Hypothalamus (tissue), 51 donors: ENCODE measurements at regions not wholly inside any gene's neighbourhood (a gene's known extent, or its start where the extent isn't known, plus 50 kb on each side); places are given as distances from the start of the nearest gene placed in this dataset.
"Not testable (repeated sequence)": the region's sequence is repeated elsewhere in the genome, so short reads cannot be mapped to it uniquely, and the experiment has no call there.

Experiments used
- DNase-seq, 51 donors: peaks; one replicate each; lab custom pipeline; 2025; lab: John Stamatoyannopoulos, UW

DNA sequence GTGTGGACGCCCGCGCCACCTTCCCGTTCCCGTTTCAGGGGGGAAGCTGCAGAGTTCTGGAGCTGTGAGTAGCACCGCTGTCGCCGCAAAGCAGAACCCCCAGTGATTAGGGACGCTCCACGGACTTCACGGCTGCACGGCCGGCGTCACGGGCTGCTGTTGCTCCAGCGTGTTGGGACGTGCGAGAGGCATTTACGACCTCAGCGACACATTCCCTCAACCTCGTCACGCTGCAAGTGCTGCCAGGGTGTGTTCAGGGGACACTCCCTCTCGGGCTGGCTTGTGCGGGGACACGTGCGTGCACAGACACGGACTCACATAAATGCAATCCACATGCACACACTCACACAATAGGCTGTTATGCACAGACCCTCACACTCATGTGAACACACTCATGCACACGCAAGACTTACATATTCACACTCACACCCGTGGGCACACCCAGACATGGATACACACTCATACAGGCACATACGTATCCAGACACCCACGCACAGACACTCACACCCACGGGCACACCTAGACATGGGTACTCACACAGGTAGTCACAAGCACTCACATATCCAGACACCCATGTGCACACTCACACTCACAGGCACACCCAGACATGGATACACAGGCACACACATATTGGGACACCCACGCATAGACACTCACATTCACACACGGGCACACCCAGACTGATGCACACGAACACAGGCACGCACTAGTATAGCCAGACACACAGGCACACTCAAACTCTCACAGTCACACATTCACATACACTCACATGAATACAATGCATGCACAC is 198.0 kb upstream of the ZNF469 start:
- DNase-seq: not testable (repeated sequence)

DNA sequence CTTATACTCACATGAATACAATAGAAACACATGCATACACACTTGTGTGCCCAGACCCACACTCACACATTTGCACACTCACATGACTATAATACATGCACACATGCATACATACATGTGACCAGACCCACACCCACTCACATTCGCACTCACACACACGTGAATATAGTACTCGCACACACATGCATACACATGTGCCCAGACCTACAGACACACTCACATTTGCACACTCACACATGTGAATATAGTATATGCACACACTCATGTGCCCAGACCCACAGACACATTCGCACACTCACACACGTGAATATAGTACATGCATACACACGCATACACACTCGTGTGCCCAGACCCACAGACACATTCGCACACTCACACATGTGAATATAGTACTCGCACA is 197.4 kb upstream of the ZNF469 start:
- not testable (repeated sequence) for DNase-seq

- DNase-seq: not testable (repeated sequence)
These were observed 196.5 kb upstream of the ZNF469 start for GRCh38 chr16:88185976-88186888.

GRCh38 chr16:88186889-88187870 is 195.6 kb upstream of the ZNF469 start:
- not testable (repeated sequence) for DNase-seq

DNA sequence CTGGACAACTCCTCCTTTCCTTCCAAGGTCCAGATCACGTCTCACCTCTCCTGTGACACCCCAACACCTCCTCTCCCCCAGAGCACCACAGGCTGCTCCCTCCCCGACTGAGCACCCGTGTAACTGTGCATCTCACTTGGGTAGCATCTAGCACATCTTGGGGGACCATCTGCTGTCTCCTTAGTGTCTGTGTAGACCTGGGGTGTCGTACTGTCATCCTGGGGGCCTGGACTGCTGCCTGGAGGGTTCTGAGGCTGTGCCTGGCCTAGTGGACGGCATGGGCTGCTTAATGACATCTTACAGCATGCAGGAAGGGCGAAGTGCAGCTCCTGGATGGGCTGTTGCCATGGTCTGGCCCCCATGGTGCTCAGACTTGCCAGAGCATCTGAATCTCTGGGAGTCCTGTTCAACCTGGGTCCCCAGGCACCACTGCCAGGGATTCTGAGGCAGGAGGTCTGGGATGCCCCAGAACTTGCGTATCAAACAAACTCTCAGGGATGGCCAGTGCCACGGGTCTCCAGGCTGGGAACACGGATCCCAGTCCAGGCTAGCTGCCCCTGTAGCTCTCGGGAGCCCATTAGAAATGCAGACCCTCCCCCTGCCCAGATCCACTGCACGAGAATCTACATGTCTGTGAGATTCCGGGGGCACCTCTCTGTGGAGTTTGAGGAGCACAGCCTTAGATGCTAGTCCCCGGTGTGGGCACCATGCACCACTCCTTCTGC is 194.4 kb upstream of the ZNF469 start:
- not testable (repeated sequence) for DNase-seq

GRCh38 chr16:88190592-88191095 is 192.1 kb upstream of the ZNF469 start:
- not testable (repeated sequence) for DNase-seq

DNA sequence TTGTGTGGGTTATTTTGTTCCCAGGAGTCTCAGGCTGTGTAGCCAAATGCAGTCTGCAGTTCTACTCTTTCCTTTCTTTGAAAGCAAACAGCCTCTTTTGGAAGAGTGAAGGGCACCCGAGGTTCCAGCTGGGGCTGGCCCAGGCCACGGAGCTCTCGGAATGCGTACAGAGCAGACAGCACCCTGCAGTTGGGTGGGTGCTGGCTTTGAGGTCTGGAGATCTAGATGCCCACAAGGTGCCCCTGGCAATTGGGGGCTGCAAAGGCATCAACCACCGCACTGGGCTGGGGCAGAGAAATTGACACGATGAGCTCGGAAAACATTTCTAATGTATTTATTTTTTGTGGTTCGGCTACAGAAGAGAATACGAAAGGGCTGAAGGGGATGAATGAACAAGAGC is 191.6 kb upstream of the ZNF469 start:
- not testable (repeated sequence) for DNase-seq

GRCh38 chr16:88192601-88193000 is 190.2 kb upstream of the ZNF469 start:
- DNase-seq: no peak

DNA sequence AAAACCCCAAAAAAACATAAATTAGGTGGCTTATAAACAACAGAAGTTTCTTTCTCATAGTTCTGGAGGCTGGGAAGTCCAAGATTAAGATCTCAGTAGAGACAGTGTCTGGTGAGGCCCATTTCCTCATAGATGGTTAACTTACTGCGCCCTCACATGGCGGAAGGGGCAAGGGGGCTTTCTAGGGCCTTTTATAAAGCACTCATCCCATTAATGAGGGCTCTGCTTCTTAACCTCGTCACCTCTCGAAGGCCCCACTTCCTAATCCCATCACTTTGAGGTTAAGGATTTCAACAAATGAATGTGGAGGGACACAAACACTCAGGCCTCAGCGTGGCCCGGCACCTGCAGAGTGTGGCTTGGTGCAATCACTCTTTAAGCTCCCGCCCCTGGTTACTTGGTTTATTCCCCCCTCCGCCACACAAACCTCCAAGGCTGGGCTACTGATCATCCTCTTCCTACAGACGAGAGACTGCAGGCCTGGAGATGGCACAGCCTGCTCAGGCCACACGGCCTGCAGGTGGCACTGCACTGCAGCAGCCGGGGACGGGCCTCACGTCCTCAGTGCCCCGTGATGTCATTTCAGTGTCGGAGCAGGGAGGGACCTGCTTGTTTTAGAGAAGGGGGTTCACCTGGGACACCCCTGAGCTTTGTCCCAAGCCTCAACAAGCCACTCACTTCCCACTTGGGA is 188.9 kb upstream of the ZNF469 start:
- peak in 37 of 51 donors; percentile 8 to 70 (median 31) for DNase-seq

DNA sequence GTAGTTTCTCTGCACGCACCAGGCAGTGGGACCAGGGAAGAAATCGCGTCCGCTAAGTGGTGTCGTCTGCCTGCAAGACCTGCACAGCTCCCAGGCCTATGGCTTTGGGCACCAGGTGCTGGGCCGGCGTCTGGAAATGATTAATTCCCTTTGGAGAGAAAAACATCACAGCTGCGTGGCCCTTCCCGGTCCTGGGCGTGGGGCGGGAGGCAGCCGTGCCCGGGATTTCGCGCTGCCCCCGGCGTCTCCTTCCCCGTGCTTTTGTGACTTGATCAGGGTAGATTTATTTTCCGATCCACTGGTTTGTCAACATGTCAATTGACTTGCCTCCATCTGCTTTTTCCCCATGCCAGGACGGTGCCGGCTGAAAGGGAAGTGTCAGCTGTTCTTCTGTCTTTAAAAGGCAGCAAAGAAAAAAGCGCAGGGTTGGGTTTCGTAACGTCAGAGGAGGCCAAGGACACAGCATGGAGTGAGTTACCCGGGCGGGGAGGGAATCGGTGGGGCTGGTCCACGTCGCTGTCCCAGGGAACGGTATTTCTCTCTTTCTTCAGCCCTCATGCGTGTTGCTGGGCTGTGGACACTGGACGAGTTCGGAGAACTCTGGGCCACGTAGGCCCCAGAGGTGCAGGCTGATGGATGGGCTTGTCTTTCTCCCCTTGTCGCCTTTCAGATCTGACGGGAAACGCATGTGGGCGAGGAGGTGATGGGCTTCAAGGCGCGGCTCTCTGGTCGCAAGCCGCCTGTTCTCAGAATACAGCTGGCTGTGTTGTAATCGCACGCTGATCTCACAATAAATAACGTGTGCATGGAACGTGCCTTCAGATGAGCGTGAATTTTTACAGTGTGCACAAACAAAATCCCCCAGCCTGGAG is 188.1 kb upstream of the ZNF469 start:
- DNase-seq: peak in 14 of 51 donors; percentile 5 to 55 (median 22)

DNA sequence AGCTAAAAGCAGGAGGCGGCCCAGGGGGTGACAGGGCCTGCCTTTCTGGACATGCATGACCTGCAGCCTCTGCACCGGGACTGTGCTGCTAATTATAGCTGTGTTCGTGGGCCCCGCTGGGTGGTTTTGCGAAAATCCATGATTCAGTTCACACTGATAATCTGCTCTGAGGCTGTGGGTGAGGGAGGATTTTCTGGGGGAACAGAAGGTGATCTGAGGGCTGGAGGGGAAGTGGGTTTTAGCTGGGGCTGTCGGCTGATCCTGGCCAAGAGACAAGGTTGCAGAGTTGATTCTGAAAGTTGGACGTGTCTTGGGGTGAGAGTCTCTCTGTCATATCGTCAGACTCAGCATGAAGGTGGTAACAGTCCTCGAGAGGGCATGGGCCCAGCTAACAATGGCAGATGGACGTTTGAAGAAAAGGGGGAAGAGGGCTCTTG is 187.5 kb upstream of the ZNF469 start:
- no peak for DNase-seq

DNA sequence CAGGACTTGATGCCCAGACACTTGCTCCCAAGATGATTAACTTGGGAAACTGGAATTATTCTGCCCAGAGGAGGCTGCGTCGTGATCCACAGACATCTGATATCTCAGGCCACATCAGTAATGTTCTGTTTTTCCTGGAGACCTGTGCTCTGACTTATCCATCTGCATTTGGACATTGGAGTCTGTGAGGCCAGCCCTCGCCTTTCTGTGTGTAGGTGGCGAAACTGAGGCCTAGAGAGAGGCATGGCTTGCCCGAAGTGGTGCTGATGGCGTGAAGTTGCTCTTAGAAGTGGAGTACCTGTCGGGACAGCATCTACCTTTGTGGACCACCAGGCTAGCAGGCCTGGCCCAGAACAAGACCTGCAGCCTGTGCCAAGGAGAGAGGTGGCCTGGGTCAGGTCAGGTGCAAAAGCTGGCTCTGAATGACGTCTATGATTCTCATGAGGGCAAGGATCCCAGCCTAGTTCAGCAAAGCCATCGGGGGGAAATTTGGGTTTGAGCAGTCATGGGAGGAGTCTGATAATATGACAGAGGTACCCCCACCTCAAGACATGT is 186.8 kb upstream of the ZNF469 start:
- no peak for DNase-seq

GRCh38 chr16:88196471-88197400 is 186.0 kb upstream of the ZNF469 start:
- DNase-seq: no peak

GRCh38 chr16:88197481-88198456 is 185.0 kb upstream of the ZNF469 start:
- DNase-seq: no peak
